ENCODE measurements at regions not wholly inside any gene's neighbourhood (a gene's known extent, or its start where the extent isn't known, plus 50 kb on each side); places are given as distances from the start of the nearest gene placed in this dataset.

GRCh38 chr22:27394806-27395404 is 406.7 kb downstream of the MN1 start:
- H2BK15ac ChIP-seq (ENCODE audit: low read length), result no peak overlapping the region
- no peak for DNase-seq (ENCODE audit: low spot score)
- H2BK5ac ChIP-seq (ENCODE audit: low read length), result no peak overlapping the region
- H4K8ac ChIP-seq (ENCODE audit: low read depth, low read length), result no peak overlapping the region
- H2BK120ac ChIP-seq (ENCODE audit: low read depth, low read length), result no peak overlapping the region
- H3K9me3 ChIP-seq (replicated peaks in 1 of 2; ENCODE audit: control insufficient read depth in 2 of 2, insufficient read depth in 1 of 2, low read depth in 1 of 2, low read length in 2 of 2), result no peaks in the 10 kb centered on the region
- no peak overlapping the region for H3K4me3 ChIP-seq (ENCODE audit: low read length in 2 of 2)
- H3K79me1 ChIP-seq (ENCODE audit: low read depth, low read length), result no peaks in the 10 kb centered on the region
- peaks cover 0 to 3% of the 10 kb centered on the region in 2 donors for H3K4me1 ChIP-seq (ENCODE audit: control insufficient read depth in 2 of 2, insufficient read depth in 1 of 2, low read depth in 1 of 2, low read length in 2 of 2)
- no peak overlapping the region for H3K14ac ChIP-seq (ENCODE audit: low read length)
- H3K27ac ChIP-seq (replicated peaks; ENCODE audit: low read length), result no peak overlapping the region
- no peak overlapping the region for H4K91ac ChIP-seq (ENCODE audit: low read depth, low read length, poor library complexity)
- H3K4ac ChIP-seq (ENCODE audit: low read length), result no peak overlapping the region
- H3K18ac ChIP-seq (ENCODE audit: low read length), result no peak overlapping the region
- 100% methylated on average over 3 of the region's 3 CpGs; no CpG with 5 or more reads in 1 of the 2 donors for WGBS, 2 donors (ENCODE audit: extremely low coverage in 2 of 2, insufficient read length in 2 of 2, insufficient replicate concordance in 1 of 2)
- H3K4me2 ChIP-seq (ENCODE audit: insufficient read depth, low read length, poor library complexity, severe bottlenecking), result no peak overlapping the region
- no peaks in the 10 kb centered on the region for H3K36me3 ChIP-seq (replicated peaks in 1 of 2; ENCODE audit: control insufficient read depth in 2 of 2, insufficient read depth in 2 of 2, low read length in 2 of 2)
- H3K9ac ChIP-seq (ENCODE audit: low read depth, low read length, poor library complexity), result no peak overlapping the region
- H3K23ac ChIP-seq (ENCODE audit: low read depth, low read length, poor library complexity), result no peak overlapping the region
- H2AFZ ChIP-seq (ENCODE audit: low read length), result no peak overlapping the region
- no peak overlapping the region for H2BK12ac ChIP-seq (ENCODE audit: low read length)
- H3K27me3 ChIP-seq (ENCODE audit: control insufficient read depth in 3 of 3, insufficient read depth in 3 of 3, low read depth in 1 of 3, low read length in 3 of 3), result no peaks in the 10 kb centered on the region
- H2AK5ac ChIP-seq (ENCODE audit: low read depth, low read length), result no peak overlapping the region

- Histone ChIP-seq H2BK5ac (ENCODE audit: low read length) (no peak overlapping the region), H3K23ac (ENCODE audit: low read depth, low read length, poor library complexity) (no peak overlapping the region), H3K14ac (ENCODE audit: low read length) (no peak overlapping the region), H3K27ac (replicated peaks; ENCODE audit: low read length) (no peak overlapping the region), H2BK120ac (ENCODE audit: low read depth, low read length) (no peak overlapping the region), H3K4me3 (ENCODE audit: low read length in 2 of 2) (no peak overlapping the region), H3K9ac (ENCODE audit: low read depth, low read length, poor library complexity) (no peak overlapping the region), H3K79me1 (ENCODE audit: low read depth, low read length) (no peaks in the 10 kb centered on the region), H4K8ac (ENCODE audit: low read depth, low read length) (no peak overlapping the region), H3K4me1 (ENCODE audit: control insufficient read depth in 2 of 2, insufficient read depth in 1 of 2, low read depth in 1 of 2, low read length in 2 of 2) (no peaks in the 10 kb centered on the region), H3K9me3 (replicated peaks in 1 of 2; ENCODE audit: control insufficient read depth in 2 of 2, insufficient read depth in 1 of 2, low read depth in 1 of 2, low read length in 2 of 2) (peaks cover 0 to under 1% of the 10 kb centered on the region in 2 donors), H3K27me3 (ENCODE audit: control insufficient read depth in 3 of 3, insufficient read depth in 3 of 3, low read depth in 1 of 3, low read length in 3 of 3) (no peaks in the 10 kb centered on the region), H4K91ac (ENCODE audit: low read depth, low read length, poor library complexity) (no peak overlapping the region), H3K18ac (ENCODE audit: low read length) (no peak overlapping the region), H2BK12ac (ENCODE audit: low read length) (no peak overlapping the region), H2AFZ (ENCODE audit: low read length) (no peak overlapping the region), H3K36me3 (replicated peaks in 1 of 2; ENCODE audit: control insufficient read depth in 2 of 2, insufficient read depth in 2 of 2, low read length in 2 of 2) (no peaks in the 10 kb centered on the region), H3K4ac (ENCODE audit: low read length) (no peak overlapping the region), H2AK5ac (ENCODE audit: low read depth, low read length) (no peak overlapping the region), H3K4me2 (ENCODE audit: insufficient read depth, low read length, poor library complexity, severe bottlenecking) (no peak overlapping the region), H2BK15ac (ENCODE audit: low read length) (peak overlapping the region; percentile 24)
- DNase-seq (ENCODE audit: low spot score), result no peak
- no CpG with 5 or more reads among the region's 6 CpGs for WGBS, 2 donors (ENCODE audit: extremely low coverage in 2 of 2, insufficient read length in 2 of 2, insufficient replicate concordance in 1 of 2)
These were observed 404.3 kb downstream of the MN1 start for GRCh38 chr22:27397036-27397953.

- Histone ChIP-seq H3K4ac (ENCODE audit: low read length) (no peak overlapping the region), H2BK15ac (ENCODE audit: low read length) (no peak overlapping the region), H3K23ac (ENCODE audit: low read depth, low read length, poor library complexity) (no peak overlapping the region), H3K79me1 (ENCODE audit: low read depth, low read length) (no peaks in the 10 kb centered on the region), H2AFZ (ENCODE audit: low read length) (no peak overlapping the region), H3K4me3 (ENCODE audit: low read length in 2 of 2) (no peak overlapping the region), H2BK120ac (ENCODE audit: low read depth, low read length) (no peak overlapping the region), H3K27me3 (ENCODE audit: control insufficient read depth in 3 of 3, insufficient read depth in 3 of 3, low read depth in 1 of 3, low read length in 3 of 3) (no peaks in the 10 kb centered on the region), H2BK12ac (ENCODE audit: low read length) (no peak overlapping the region), H3K18ac (ENCODE audit: low read length) (no peak overlapping the region), H2BK5ac (ENCODE audit: low read length) (no peak overlapping the region), H3K4me2 (ENCODE audit: insufficient read depth, low read length, poor library complexity, severe bottlenecking) (no peak overlapping the region), H3K9ac (ENCODE audit: low read depth, low read length, poor library complexity) (no peak overlapping the region), H4K8ac (ENCODE audit: low read depth, low read length) (no peak overlapping the region), H3K9me3 (replicated peaks in 1 of 2; ENCODE audit: control insufficient read depth in 2 of 2, insufficient read depth in 1 of 2, low read depth in 1 of 2, low read length in 2 of 2) (peaks cover 0 to 7% of the 10 kb centered on the region in 2 donors), H2AK5ac (ENCODE audit: low read depth, low read length) (no peak overlapping the region), H3K36me3 (replicated peaks in 1 of 2; ENCODE audit: control insufficient read depth in 2 of 2, insufficient read depth in 2 of 2, low read length in 2 of 2) (no peaks in the 10 kb centered on the region), H3K14ac (ENCODE audit: low read length) (no peak overlapping the region), H3K27ac (replicated peaks; ENCODE audit: low read length) (no peak overlapping the region), H3K4me1 (ENCODE audit: control insufficient read depth in 2 of 2, insufficient read depth in 1 of 2, low read depth in 1 of 2, low read length in 2 of 2) (no peaks in the 10 kb centered on the region), H4K91ac (ENCODE audit: low read depth, low read length, poor library complexity) (no peak overlapping the region)
- no CpG with 5 or more reads among the region's 13 CpGs for WGBS, 2 donors (ENCODE audit: extremely low coverage in 2 of 2, insufficient read length in 2 of 2, insufficient replicate concordance in 1 of 2)
- no peak for DNase-seq (ENCODE audit: low spot score)
These were observed 403.6 kb downstream of the MN1 start for GRCh38 chr22:27397954-27398342.

DNA sequence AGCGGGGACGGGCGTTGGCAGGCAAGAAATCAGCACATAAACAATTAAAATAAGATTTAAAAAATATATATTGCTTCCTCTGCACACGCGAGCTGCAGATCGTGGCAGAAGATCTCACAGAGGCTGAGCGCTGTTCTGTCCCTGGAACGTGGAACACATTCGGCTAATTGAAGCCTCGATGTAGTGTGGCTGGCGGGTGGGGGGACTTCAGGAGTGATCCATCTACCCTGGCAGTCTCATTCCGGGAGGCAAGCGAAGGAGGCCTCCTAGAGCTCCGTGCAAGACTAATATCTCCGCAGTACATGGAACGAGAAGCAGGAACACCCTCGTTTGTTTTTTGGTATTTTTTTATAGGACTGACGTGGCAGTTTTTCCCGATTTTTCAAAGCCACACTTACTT is 402.4 kb downstream of the MN1 start:
- Histone ChIP-seq H2AFZ (ENCODE audit: low read length) (no peak overlapping the region), H2BK12ac (ENCODE audit: low read length) (no peak overlapping the region), H3K9ac (ENCODE audit: low read depth, low read length, poor library complexity) (no peak overlapping the region), H3K4me2 (ENCODE audit: insufficient read depth, low read length, poor library complexity, severe bottlenecking) (no peak overlapping the region), H3K36me3 (replicated peaks in 1 of 2; ENCODE audit: control insufficient read depth in 2 of 2, insufficient read depth in 2 of 2, low read length in 2 of 2) (no peaks in the 10 kb centered on the region), H3K18ac (ENCODE audit: low read length) (no peak overlapping the region), H3K27me3 (ENCODE audit: control insufficient read depth in 3 of 3, insufficient read depth in 3 of 3, low read depth in 1 of 3, low read length in 3 of 3) (no peaks in the 10 kb centered on the region), H4K8ac (ENCODE audit: low read depth, low read length) (no peak overlapping the region), H3K23ac (ENCODE audit: low read depth, low read length, poor library complexity) (no peak overlapping the region), H3K27ac (replicated peaks; ENCODE audit: low read length) (no peak overlapping the region), H2BK15ac (ENCODE audit: low read length) (no peak overlapping the region), H3K14ac (ENCODE audit: low read length) (no peak overlapping the region), H3K4me3 (ENCODE audit: low read length in 2 of 2) (no peak overlapping the region), H2BK120ac (ENCODE audit: low read depth, low read length) (no peak overlapping the region), H3K9me3 (replicated peaks in 1 of 2; ENCODE audit: control insufficient read depth in 2 of 2, insufficient read depth in 1 of 2, low read depth in 1 of 2, low read length in 2 of 2) (peaks cover 0 to 9% of the 10 kb centered on the region in 2 donors), H4K91ac (ENCODE audit: low read depth, low read length, poor library complexity) (no peak overlapping the region), H2AK5ac (ENCODE audit: low read depth, low read length) (no peak overlapping the region), H3K4me1 (ENCODE audit: control insufficient read depth in 2 of 2, insufficient read depth in 1 of 2, low read depth in 1 of 2, low read length in 2 of 2) (no peaks in the 10 kb centered on the region), H2BK5ac (ENCODE audit: low read length) (no peak overlapping the region), H3K79me1 (ENCODE audit: low read depth, low read length) (no peaks in the 10 kb centered on the region), H3K4ac (ENCODE audit: low read length) (no peak overlapping the region)
- DNase-seq (ENCODE audit: low spot score), result no peak
- WGBS, 2 donors (ENCODE audit: extremely low coverage in 2 of 2, insufficient read length in 2 of 2, insufficient replicate concordance in 1 of 2), result no CpG with 5 or more reads among the region's 19 CpGs

Measured in neuronal stem cell (in vitro differentiated cells).